CD8-positive, alpha-beta memory T cell (primary cell): ENCODE measurements at regions not wholly inside any gene's neighbourhood (a gene's known extent, or its start where the extent isn't known, plus 50 kb on each side); places are given as distances from the start of the nearest gene placed in this dataset.

Source experiments
- CTCF ChIA-PET: fragments of 350-600 bp; sonication (Branson Sonifier 250); formaldehyde crosslinking; loops from one replicate; lab custom pipeline; 2021; ENCODE audit warnings: antibody characterized with exemption; lab: Charles Lee
- POLR2A ChIA-PET: fragments of 350-600 bp; sonication (Branson Sonifier 250); formaldehyde crosslinking; loops from one replicate; lab custom pipeline; 2021; ENCODE audit warnings: antibody characterized with exemption; lab: Charles Lee
- DNase-seq, 5 donors: peaks; one replicate each; pipeline versions ENCODE4 v3.0.0 to v3.0.0-alpha.2; 2020 to 2022; ENCODE audit warnings: mixed read lengths in 1 of 5
- H3K27ac ChIP-seq: one replicate; pipeline ENCODE4 v1.7.0; 2013; ENCODE audit warnings: low read depth, mild to moderate bottlenecking, low read length, moderate library complexity
- H3K27me3 ChIP-seq: 2 replicates; pipeline ENCODE4 v1.7.0; 2013; ENCODE audit warnings: low read length, mild to moderate bottlenecking; ENCODE audit not compliant: insufficient read depth, poor library complexity, severe bottlenecking
- H3K36me3 ChIP-seq: 2 replicates; pipeline ENCODE4 v1.7.0; 2013; ENCODE audit warnings: mild to moderate bottlenecking, low read length, moderate library complexity; ENCODE audit not compliant: insufficient read depth
- H3K4me1 ChIP-seq: 2 replicates; pipeline ENCODE4 v1.7.0; 2013; ENCODE audit warnings: mild to moderate bottlenecking, low read length, moderate library complexity; ENCODE audit not compliant: insufficient read depth
- H3K4me3 ChIP-seq: 2 replicates; pipeline ENCODE4 v1.7.0; 2013; ENCODE audit warnings: mild to moderate bottlenecking, low read length
- H3K9me3 ChIP-seq: 2 replicates; pipeline ENCODE4 v1.7.0; 2013; ENCODE audit warnings: mild to moderate bottlenecking, low read length
- H3K27ac Mint-ChIP-seq, 8 donors: one replicate each; pipeline ENCODE4 v1.8.0; 2020 to 2021; ENCODE audit warnings: mixed read lengths in 8 of 8, mild to moderate bottlenecking in 6 of 8, inconsistent platforms in 3 of 8, moderate library complexity in 3 of 8
- H3K27me3 Mint-ChIP-seq, 2 donors: one replicate each; pipeline ENCODE4 v1.8.0; 2020 to 2021; ENCODE audit warnings: mixed read lengths in 2 of 2, mild to moderate bottlenecking in 1 of 2, moderate library complexity in 1 of 2
- H3K36me3 Mint-ChIP-seq, 3 donors: one replicate each; pipeline ENCODE4 v1.8.0; 2020 to 2021; ENCODE audit warnings: mixed read lengths in 3 of 3, inconsistent platforms in 1 of 3, mild to moderate bottlenecking in 1 of 3
- H3K4me1 Mint-ChIP-seq, 3 donors: one replicate each; pipeline ENCODE4 v1.8.0; 2020 to 2021; ENCODE audit warnings: mixed read lengths in 3 of 3, inconsistent platforms in 1 of 3, mild to moderate bottlenecking in 1 of 3
- H3K4me3 Mint-ChIP-seq, 7 donors: one replicate each; pipeline ENCODE4 v1.8.0; 2020 to 2021; ENCODE audit warnings: mixed read lengths in 7 of 7, mild to moderate bottlenecking in 6 of 7, moderate library complexity in 4 of 7, inconsistent platforms in 2 of 7
- H3K9me3 Mint-ChIP-seq, 5 donors: one replicate each; pipeline ENCODE4 v1.8.0; 2020 to 2022; ENCODE audit warnings: mixed read lengths in 5 of 5, mild to moderate bottlenecking in 3 of 5, moderate library complexity in 2 of 5, inconsistent platforms in 1 of 5

DNA sequence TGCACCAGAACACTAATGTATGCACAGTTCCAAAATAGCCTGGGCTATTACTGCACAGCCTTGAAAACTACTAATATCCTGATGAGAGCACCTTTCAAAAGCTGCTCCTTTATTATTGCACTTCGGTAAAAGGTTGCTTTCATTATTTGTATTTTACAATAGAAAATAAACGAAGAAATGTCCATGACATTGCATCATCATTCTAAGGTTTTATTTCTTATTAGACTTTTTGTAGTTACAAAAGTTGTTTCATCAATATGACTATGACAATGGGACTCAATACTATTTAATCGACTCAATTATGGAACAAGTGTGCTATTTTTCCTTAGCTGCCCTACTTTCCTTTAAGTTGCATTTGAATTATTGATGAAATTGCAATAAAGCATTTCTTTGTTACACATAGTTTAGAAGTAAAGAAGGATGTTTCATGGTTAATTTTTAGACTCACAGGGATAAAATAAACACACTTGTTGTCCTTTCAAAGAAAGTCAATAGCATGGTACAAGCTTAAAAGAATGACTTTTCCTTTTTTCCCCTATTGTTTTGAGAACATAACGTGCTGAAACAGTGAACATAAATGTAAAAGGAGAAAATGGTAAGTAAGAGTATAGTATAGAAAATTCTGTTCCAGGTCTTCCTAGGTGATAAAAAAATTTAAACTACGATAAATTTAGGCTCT is 407.6 kb downstream of the BCAT1 start:
- ChIA-PET POLR2A (no interaction called here), CTCF (no interaction called here)
- Mint-ChIP-seq H3K27me3 (peaks cover 4 to 10% of the 10 kb centered on the region in 2 donors), H3K4me3 (no peak overlapping the region), H3K27ac (no peak overlapping the region), H3K9me3 (peaks cover 0 to 2% (median 0%) of the 10 kb centered on the region in 5 donors), H3K4me1 (no peaks in the 10 kb centered on the region), H3K36me3 (no peaks in the 10 kb centered on the region)
- no peaks in the 10 kb centered on the region for H3K9me3 ChIP-seq
- DNase-seq = no peak
- no peak overlapping the region for H3K27ac ChIP-seq
- no peak overlapping the region for H3K4me3 ChIP-seq
- no peaks in the 10 kb centered on the region for H3K4me1 ChIP-seq
- no peaks in the 10 kb centered on the region for H3K36me3 ChIP-seq
- no peaks in the 10 kb centered on the region for H3K27me3 ChIP-seq

DNA sequence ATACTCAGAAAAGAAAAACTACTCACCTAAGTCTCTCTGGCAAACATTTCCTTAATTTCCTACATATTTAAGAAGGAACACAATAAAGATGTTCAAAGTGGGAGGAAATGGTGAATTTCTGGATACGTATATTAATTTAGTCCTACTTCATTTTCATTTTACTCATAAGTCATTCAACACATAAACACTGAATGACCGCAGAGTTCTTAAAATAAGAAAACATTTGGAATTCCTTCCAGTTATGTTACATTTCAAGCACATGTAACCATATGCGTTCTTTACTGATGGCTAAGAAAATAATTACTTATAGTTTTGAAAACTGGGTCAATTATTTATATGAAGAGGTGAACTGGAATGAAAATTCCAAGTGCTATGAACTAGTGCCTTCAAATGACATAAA is 409.3 kb downstream of the BCAT1 start:
- H3K9me3 Mint-ChIP-seq = peaks cover 0 to 2% (median 0%) of the 10 kb centered on the region in 5 donors
- H3K36me3 Mint-ChIP-seq = no peaks in the 10 kb centered on the region
- Histone ChIP-seq H3K27ac (no peak overlapping the region), H3K4me1 (no peaks in the 10 kb centered on the region), H3K4me3 (no peak overlapping the region), H3K36me3 (no peaks in the 10 kb centered on the region), H3K27me3 (no peaks in the 10 kb centered on the region), H3K9me3 (no peaks in the 10 kb centered on the region)
- POLR2A ChIA-PET = no interaction called here
- no peak for DNase-seq
- peaks cover 4 to 10% of the 10 kb centered on the region in 2 donors for H3K27me3 Mint-ChIP-seq
- CTCF ChIA-PET = no interaction called here
- no peak overlapping the region for H3K27ac Mint-ChIP-seq
- no peak overlapping the region for H3K4me3 Mint-ChIP-seq
- H3K4me1 Mint-ChIP-seq = no peaks in the 10 kb centered on the region

DNA sequence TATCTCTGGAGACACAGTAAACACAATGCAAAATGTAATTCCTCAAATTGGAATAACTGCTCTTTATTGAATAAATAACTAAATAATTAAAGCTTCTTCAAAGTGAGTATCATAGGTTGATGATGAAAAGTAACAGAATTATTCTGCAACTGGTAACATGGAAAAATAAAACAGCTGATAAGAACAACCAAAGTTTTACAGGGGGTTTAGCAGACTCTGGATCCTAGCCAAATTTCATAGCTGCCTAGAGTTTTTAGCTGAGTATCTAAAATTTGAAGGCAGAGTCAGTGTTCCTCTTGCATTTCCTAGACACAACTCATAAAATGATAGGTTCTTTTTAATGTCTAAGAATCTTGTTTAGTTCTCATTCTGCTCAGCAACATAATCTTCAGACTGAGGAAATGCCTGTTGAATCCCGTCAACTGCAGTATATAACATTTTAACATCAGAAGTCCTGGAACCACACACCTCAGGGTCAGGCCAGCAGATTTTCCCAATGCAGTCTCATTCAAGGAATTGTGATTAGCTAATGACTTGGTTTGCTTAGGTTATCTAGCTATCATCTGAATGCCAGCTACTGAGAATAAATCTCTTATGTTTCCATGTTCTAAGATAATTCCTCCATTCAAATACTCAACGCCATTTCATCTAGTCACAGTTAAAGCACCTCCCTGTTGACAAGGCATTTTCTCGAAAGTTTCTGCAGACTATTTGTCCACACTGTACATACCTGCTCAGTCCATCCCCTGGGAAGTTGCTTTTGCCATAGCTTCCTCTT is 411.6 kb downstream of the BCAT1 start:
- Mint-ChIP-seq H3K4me3 (no peak overlapping the region), H3K27ac (no peak overlapping the region), H3K36me3 (no peaks in the 10 kb centered on the region), H3K27me3 (peaks cover 3 to 10% of the 10 kb centered on the region in 2 donors), H3K4me1 (no peaks in the 10 kb centered on the region), H3K9me3 (peaks cover 0 to 2% (median 0%) of the 10 kb centered on the region in 5 donors)
- Histone ChIP-seq H3K36me3 (no peaks in the 10 kb centered on the region), H3K27me3 (no peaks in the 10 kb centered on the region), H3K9me3 (no peaks in the 10 kb centered on the region), H3K4me1 (no peaks in the 10 kb centered on the region), H3K27ac (no peak overlapping the region), H3K4me3 (no peak overlapping the region)
- DNase-seq = no peak
- ChIA-PET CTCF (interaction anchor here (0.6 kb wide), 1 partner anchor 1676 kb away, joined by 3 read pairs; no protein-coding TSS in a partner anchor), POLR2A (no interaction called here)

DNA sequence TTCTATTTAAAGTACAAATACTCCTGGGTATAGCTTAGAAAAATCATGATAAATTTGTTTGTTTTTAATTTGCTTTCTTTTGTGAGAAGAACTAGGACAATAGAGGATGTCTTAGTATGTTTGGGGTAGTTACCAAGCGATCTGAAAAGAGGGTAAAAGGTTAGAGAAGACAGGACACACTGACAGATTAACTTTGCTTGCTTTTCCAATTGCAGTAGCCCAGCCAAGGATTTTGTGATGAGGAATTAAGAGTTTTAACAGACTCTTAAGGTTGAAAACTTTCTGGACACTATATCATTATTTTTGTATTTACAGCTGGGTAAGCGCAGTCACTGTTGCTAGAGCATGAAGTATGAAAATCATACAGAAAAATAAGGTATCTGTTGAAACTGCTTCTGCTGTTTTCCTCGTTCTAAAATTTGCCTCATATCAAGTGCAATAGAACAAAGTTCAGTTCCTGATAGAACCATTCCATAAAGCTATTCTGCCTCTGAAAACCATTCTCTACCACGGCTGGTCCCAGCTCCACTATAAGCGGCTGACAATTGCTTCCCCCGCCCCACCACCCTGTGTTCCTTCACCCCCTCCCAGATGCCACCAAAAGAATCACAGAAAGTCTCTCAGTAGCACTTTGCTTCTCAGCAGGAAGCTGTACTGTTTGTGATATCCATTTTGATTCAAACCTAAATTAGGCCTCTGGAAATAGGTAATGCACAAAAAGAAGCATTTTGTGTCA is 413.4 kb downstream of the BCAT1 start:
- no peak overlapping the region for H3K27ac ChIP-seq
- POLR2A ChIA-PET = no interaction called here
- peaks cover 0 to 2% (median 0%) of the 10 kb centered on the region in 5 donors for H3K9me3 Mint-ChIP-seq

DNA sequence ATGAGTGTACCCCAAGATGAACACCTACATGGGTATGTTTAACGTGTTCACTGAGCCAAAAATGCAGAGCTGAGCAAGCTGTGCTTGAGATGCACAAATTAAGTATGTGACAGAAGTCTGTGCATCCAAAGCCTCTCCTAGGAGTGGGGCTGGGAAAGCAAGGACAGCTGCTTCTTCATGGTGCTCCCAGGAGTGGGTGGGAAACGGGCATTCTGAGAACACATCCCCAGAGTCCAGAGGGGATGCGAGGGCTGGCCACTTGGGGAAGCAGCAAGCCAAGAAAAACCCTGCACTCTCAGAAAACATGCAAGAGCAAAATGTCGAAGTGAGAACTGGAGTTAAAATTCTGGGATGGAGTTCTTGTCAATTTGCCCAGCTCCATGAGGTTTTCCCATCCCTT is 414.3 kb downstream of the BCAT1 start:
- POLR2A ChIA-PET = no interaction called here
- Histone ChIP-seq H3K4me3 (no peak overlapping the region), H3K9me3 (no peaks in the 10 kb centered on the region), H3K27me3 (no peaks in the 10 kb centered on the region), H3K27ac (no peak overlapping the region), H3K36me3 (no peaks in the 10 kb centered on the region), H3K4me1 (no peaks in the 10 kb centered on the region)
- no peak for DNase-seq
- H3K4me1 Mint-ChIP-seq = no peaks in the 10 kb centered on the region
- H3K27ac Mint-ChIP-seq = no peak overlapping the region
- peaks cover 2 to 10% of the 10 kb centered on the region in 2 donors for H3K27me3 Mint-ChIP-seq
- peaks cover 0 to 2% (median 0%) of the 10 kb centered on the region in 5 donors for H3K9me3 Mint-ChIP-seq
- no peak overlapping the region for H3K4me3 Mint-ChIP-seq
- no peaks in the 10 kb centered on the region for H3K36me3 Mint-ChIP-seq
- CTCF ChIA-PET = no interaction called here

More for the DNA sequence above, 413.4 kb downstream of the BCAT1 start:
- peaks cover 2 to 10% of the 10 kb centered on the region in 2 donors for H3K27me3 Mint-ChIP-seq
- Histone ChIP-seq H3K4me1 (no peaks in the 10 kb centered on the region), H3K9me3 (no peaks in the 10 kb centered on the region), H3K36me3 (no peaks in the 10 kb centered on the region), H3K4me3 (no peak overlapping the region), H3K27me3 (no peaks in the 10 kb centered on the region)
- CTCF ChIA-PET = no interaction called here
- H3K4me1 Mint-ChIP-seq = no peaks in the 10 kb centered on the region
- no peaks in the 10 kb centered on the region for H3K36me3 Mint-ChIP-seq
- H3K27ac Mint-ChIP-seq = no peak overlapping the region
- no peak for DNase-seq
- no peak overlapping the region for H3K4me3 Mint-ChIP-seq

DNA sequence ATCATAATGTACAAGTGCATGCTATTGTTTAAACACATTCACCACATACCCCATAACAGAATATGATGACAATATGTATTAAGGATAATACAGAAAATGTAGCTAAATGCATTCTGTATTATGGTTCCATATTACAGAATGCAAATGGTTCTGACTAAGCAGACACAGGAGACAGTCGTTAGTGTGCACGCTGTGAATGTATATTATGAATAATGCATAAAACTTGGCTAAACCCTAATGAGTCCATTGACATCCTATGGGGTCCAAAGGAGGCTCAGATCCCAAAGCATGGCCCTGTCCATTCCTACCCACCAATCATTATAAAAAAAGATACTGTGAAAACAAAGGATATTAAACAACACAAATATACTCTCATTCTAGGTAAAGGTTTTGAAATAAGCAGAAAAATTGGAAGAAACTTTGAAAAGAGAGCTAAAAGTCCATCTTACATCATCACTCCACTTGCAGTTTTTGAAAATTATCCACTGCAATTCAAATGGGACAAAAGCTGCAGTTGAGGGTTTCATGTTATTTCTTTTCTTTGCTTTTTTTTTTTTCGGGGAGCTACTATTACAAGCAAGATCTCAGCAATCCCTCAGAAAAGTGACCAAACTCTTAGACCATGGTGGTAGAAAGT is 415.1 kb downstream of the BCAT1 start:
- Histone ChIP-seq H3K4me3 (no peak overlapping the region), H3K9me3 (no peaks in the 10 kb centered on the region), H3K36me3 (no peaks in the 10 kb centered on the region), H3K27me3 (no peaks in the 10 kb centered on the region), H3K27ac (no peak overlapping the region), H3K4me1 (no peaks in the 10 kb centered on the region)
- POLR2A ChIA-PET = no interaction called here
- DNase-seq = no peak
- no peaks in the 10 kb centered on the region for H3K4me1 Mint-ChIP-seq
- no peak overlapping the region for H3K27ac Mint-ChIP-seq
- peaks cover 2 to 10% of the 10 kb centered on the region in 2 donors for H3K27me3 Mint-ChIP-seq
- H3K4me3 Mint-ChIP-seq = no peak overlapping the region
- CTCF ChIA-PET = no interaction called here
- H3K36me3 Mint-ChIP-seq = no peaks in the 10 kb centered on the region
- no peaks in the 10 kb centered on the region for H3K9me3 Mint-ChIP-seq

DNA sequence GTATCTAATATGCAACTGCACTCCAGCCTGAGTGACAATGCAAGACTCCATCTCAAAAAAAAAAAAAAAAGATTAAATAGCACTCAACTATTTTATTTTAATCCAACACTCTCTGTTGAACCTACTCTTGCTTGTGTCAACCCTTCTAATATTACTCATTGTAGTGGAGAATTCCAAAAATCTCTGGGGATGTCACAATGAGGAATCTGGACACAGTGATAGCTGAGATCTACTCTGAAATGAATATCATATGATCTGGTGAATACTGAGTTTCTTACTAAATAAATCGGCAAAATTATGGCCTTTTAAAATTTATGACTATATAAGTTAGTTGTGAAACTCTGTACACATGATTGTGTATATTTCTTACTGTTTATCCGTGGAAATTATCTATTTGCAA is 418.2 kb downstream of the BCAT1 start:
- H3K4me3 Mint-ChIP-seq = no peak overlapping the region
- DNase-seq = no peak
- Histone ChIP-seq H3K4me1 (no peaks in the 10 kb centered on the region), H3K9me3 (no peaks in the 10 kb centered on the region), H3K27ac (no peak overlapping the region), H3K27me3 (no peaks in the 10 kb centered on the region), H3K36me3 (no peaks in the 10 kb centered on the region), H3K4me3 (no peak overlapping the region)
- H3K27me3 Mint-ChIP-seq = peaks cover 0 to 2% of the 10 kb centered on the region in 2 donors
- H3K4me1 Mint-ChIP-seq = no peaks in the 10 kb centered on the region
- no peaks in the 10 kb centered on the region for H3K36me3 Mint-ChIP-seq
- no peak overlapping the region for H3K27ac Mint-ChIP-seq
- ChIA-PET CTCF (no interaction called here), POLR2A (no interaction called here)
- peaks cover 0 to 2% (median 0%) of the 10 kb centered on the region in 5 donors for H3K9me3 Mint-ChIP-seq
